Common myeloid progenitor, CD34-positive (primary cell): ENCODE measurements at regions not wholly inside any gene's neighbourhood (a gene's known extent, or its start where the extent isn't known, plus 50 kb on each side); places are given as distances from the start of the nearest gene placed in this dataset.
A peak's percentile ranks its signal among the peaks of the same experiment; 100 is the strongest.

Experiments
- CTCF ChIA-PET: fragments of 350-600 bp; sonication (Branson Sonifier 250); formaldehyde crosslinking; loops from one replicate; lab custom pipeline; 2021; ENCODE audit warnings: antibody characterized with exemption; lab: Charles Lee
- POLR2A ChIA-PET: fragments of 350-600 bp; sonication (Branson Sonifier 250); formaldehyde crosslinking; loops from one replicate; lab custom pipeline; 2021; ENCODE audit warnings: antibody characterized with exemption; lab: Charles Lee
- DNase-seq, 3 donors: peaks; one replicate each; pipeline versions ENCODE4 v3.0.0 to v3.0.0-alpha.2; 2013
- H3K27ac ChIP-seq, 2 experiments: 1 replicate in 1 of 2; 2 replicates in 1 of 2; pipeline ENCODE4 v1.7.0; 2013; ENCODE audit warnings: inconsistent platforms in 2 of 2, low read length in 2 of 2, mild to moderate bottlenecking in 2 of 2, low read depth in 1 of 2, moderate library complexity in 1 of 2; ENCODE audit not compliant: severe bottlenecking in 2 of 2, insufficient read depth in 1 of 2, poor library complexity in 1 of 2
- H3K27me3 ChIP-seq, 5 experiments: replicated peaks in 2 of 5; 1 replicate in 3 of 5; 2 replicates in 2 of 5; pipeline versions ENCODE4 v1.6.1 to v1.7.0; 2013; ENCODE audit warnings: low read length in 4 of 5, mild to moderate bottlenecking in 2 of 5, moderate library complexity in 2 of 5, inconsistent platforms in 1 of 5; ENCODE audit not compliant: insufficient read depth in 5 of 5, control insufficient read depth in 4 of 5
- H3K36me3 ChIP-seq, 4 experiments: 1 replicate in 2 of 4; 2 replicates in 2 of 4; pipeline versions ENCODE4 v1.6.1 to v1.7.0; 2013; ENCODE audit warnings: low read length in 3 of 4, control low read depth in 1 of 4, mild to moderate bottlenecking in 1 of 4; ENCODE audit not compliant: control insufficient read depth in 4 of 4, insufficient read depth in 4 of 4
- H3K4me1 ChIP-seq, 4 experiments: 1 replicate in 3 of 4; 2 replicates in 1 of 4; pipeline versions ENCODE4 v1.6.1 to v1.7.1; 2013; ENCODE audit warnings: low read length in 3 of 4, mild to moderate bottlenecking in 3 of 4, control low read depth in 1 of 4, inconsistent platforms in 1 of 4, moderate library complexity in 1 of 4; ENCODE audit not compliant: control insufficient read depth in 4 of 4, insufficient read depth in 4 of 4; ENCODE audit errors: control extremely low read depth in 1 of 4
- H3K4me3 ChIP-seq, 7 experiments: 1 replicate in 4 of 7; 2 replicates in 3 of 7; pipeline versions ENCODE4 v1.5.1 to v1.7.0; 2013; ENCODE audit warnings: mild to moderate bottlenecking in 7 of 7, low read length in 6 of 7, moderate library complexity in 6 of 7, inconsistent platforms in 2 of 7, low read depth in 2 of 7, control low read depth in 1 of 7; ENCODE audit not compliant: insufficient read depth in 4 of 7, control insufficient read depth in 1 of 7; ENCODE audit errors: extremely low read depth in 1 of 7
- H3K9me3 ChIP-seq, 5 experiments: 1 replicate in 4 of 5; 2 replicates in 1 of 5; pipeline versions ENCODE4 v1.6.1 to v1.7.1; 2013; ENCODE audit warnings: low read length in 4 of 5, mild to moderate bottlenecking in 2 of 5, inconsistent platforms in 1 of 5, low read depth in 1 of 5, moderate library complexity in 1 of 5; ENCODE audit not compliant: control insufficient read depth in 4 of 5, insufficient read depth in 2 of 5; ENCODE audit errors: control extremely low read depth in 1 of 5
- whole genome bisulfite sequencing: methylation state at CpG from one replicate; pipeline ENCODE4 v1.1.5; 2013; ENCODE audit not compliant: insufficient coverage; 5-methylcytosine and 5-hydroxymethylcytosine counted together

- no peak overlapping the region for H3K27ac ChIP-seq
- DNase-seq: no peak
- WGBS: 90% methylated on average over 1 of the region's 4 CpGs
- H3K27me3 ChIP-seq: no peaks in the 10 kb centered on the region
- POLR2A ChIA-PET: no interaction called here
- no peaks in the 10 kb centered on the region for H3K4me1 ChIP-seq
- H3K4me3 ChIP-seq: no peak overlapping the region
- CTCF ChIA-PET: no interaction called here
- peaks cover 0 to 4% (median 0%) of the 10 kb centered on the region in 5 experiments for H3K9me3 ChIP-seq
- H3K36me3 ChIP-seq: no peaks in the 10 kb centered on the region
Measured at GRCh38 chr5:52544738-52545137, 243.0 kb upstream of the ITGA1 start.

DNA sequence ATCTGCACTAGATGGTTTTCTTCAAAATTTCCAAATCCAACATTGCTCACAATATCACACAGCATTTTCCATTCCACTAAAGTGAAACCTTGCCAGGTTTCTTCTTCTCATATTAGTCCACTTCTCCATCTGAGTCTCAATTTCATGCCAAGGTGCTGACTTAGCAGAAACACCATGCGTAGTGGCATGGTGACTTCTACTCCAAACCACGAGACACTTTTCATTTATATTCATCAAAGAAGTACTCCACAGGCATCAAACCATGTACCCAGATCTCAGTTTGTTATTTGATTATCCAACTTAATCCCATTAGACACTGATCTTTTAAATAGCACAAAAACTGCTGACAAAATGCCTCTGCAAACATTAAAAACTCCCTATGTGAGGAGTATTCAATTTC is 233.4 kb upstream of the ITGA1 start:
- ChIA-PET POLR2A (no interaction called here), CTCF (no interaction called here)
- H3K36me3 ChIP-seq: no peaks in the 10 kb centered on the region
- no peaks in the 10 kb centered on the region for H3K9me3 ChIP-seq
- no peak for DNase-seq
- H3K4me3 ChIP-seq: no peak overlapping the region
- H3K27me3 ChIP-seq: peaks cover 0 to 2% (median 0%) of the 10 kb centered on the region in 5 experiments
- H3K4me1 ChIP-seq: no peaks in the 10 kb centered on the region
- WGBS: 67% methylated on average over 1 of the region's 2 CpGs
- H3K27ac ChIP-seq: no peak overlapping the region

GRCh38 chr5:52560366-52560765 is 227.3 kb upstream of the ITGA1 start:
- peak in 2 of 3 donors; percentile 4 to 8 for DNase-seq
- Histone ChIP-seq H3K36me3 (no peaks in the 10 kb centered on the region), H3K9me3 (no peaks in the 10 kb centered on the region), H3K4me1 (no peaks in the 10 kb centered on the region), H3K27ac (no peak overlapping the region), H3K4me3 (no peak overlapping the region), H3K27me3 (peaks cover 0 to 8% (median 2%) of the 10 kb centered on the region in 5 experiments)
- ChIA-PET CTCF (interaction anchor here (0.7 to 1.0 kb wide), 2 partner anchors 1527 to 1597 kb away, joined by 3 read pairs; no protein-coding TSS in a partner anchor), POLR2A (no interaction called here)
- no CpG with 5 or more reads among the region's 1 CpG for WGBS

GRCh38 chr5:52562473-52562872 is 225.2 kb upstream of the ITGA1 start:
- Histone ChIP-seq H3K27ac (no peak overlapping the region), H3K4me3 (no peak overlapping the region), H3K36me3 (no peaks in the 10 kb centered on the region), H3K9me3 (no peaks in the 10 kb centered on the region), H3K4me1 (no peaks in the 10 kb centered on the region), H3K27me3 (peaks cover 0 to 6% (median 2%) of the 10 kb centered on the region in 5 experiments)
- ChIA-PET POLR2A (no interaction called here), CTCF (no interaction called here)
- no peak for DNase-seq
- WGBS: 67% methylated on average over 1 of the region's 1 CpG

GRCh38 chr5:52564587-52564986 is 223.1 kb upstream of the ITGA1 start:
- H3K9me3 ChIP-seq: no peaks in the 10 kb centered on the region
- peaks cover 0 to 6% (median 2%) of the 10 kb centered on the region in 5 experiments for H3K27me3 ChIP-seq
- no peak overlapping the region for H3K27ac ChIP-seq
- POLR2A ChIA-PET: no interaction called here
- DNase-seq: no peak
- H3K4me3 ChIP-seq: no peak overlapping the region
- H3K36me3 ChIP-seq: no peaks in the 10 kb centered on the region
- CTCF ChIA-PET: no interaction called here
- H3K4me1 ChIP-seq: no peaks in the 10 kb centered on the region

DNA sequence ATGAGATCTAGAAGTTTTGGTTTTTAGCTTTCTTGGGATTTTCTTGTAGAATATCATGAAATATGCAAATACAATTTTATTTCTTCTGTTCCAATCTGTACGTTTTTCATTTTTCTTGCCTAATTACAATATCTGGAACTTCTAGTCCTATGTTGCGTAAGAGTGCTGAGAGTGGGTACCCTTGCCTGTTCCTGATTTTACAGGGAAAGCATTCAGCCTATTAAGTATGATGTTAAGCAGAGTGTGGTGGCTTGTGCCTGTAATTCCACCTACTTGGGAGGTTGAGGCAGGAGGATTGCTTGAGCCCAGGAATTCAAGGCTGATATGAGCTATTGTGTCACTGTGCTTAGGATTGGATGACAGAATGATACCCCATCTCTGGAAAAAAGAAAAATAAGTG is 210.2 kb upstream of the ITGA1 start:
- POLR2A ChIA-PET: no interaction called here
- DNase-seq: no peak
- H3K27ac ChIP-seq: no peak overlapping the region
- no peaks in the 10 kb centered on the region for H3K4me1 ChIP-seq
- H3K9me3 ChIP-seq: no peaks in the 10 kb centered on the region
- CTCF ChIA-PET: no interaction called here
- H3K27me3 ChIP-seq: peaks cover 0 to 4% (median 0%) of the 10 kb centered on the region in 5 experiments
- no peaks in the 10 kb centered on the region for H3K36me3 ChIP-seq
- no CpG with 5 or more reads among the region's 2 CpGs for WGBS
- H3K4me3 ChIP-seq: no peak overlapping the region

- no peaks in the 10 kb centered on the region for H3K36me3 ChIP-seq
- no peak overlapping the region for H3K27ac ChIP-seq
- H3K9me3 ChIP-seq: no peaks in the 10 kb centered on the region
- peaks cover 0 to 4% (median 0%) of the 10 kb centered on the region in 5 experiments for H3K27me3 ChIP-seq
- WGBS: 74% methylated on average over 3 of the region's 3 CpGs
- DNase-seq: no peak
- POLR2A ChIA-PET: no interaction called here
- no peak overlapping the region for H3K4me3 ChIP-seq
- CTCF ChIA-PET: no interaction called here
- H3K4me1 ChIP-seq: no peaks in the 10 kb centered on the region
Measured at GRCh38 chr5:52579391-52579790, 208.3 kb upstream of the ITGA1 start.
